DND-41 (cell line): ENCODE measurements at regions not wholly inside any gene's neighbourhood (a gene's known extent, or its start where the extent isn't known, plus 50 kb on each side); places are given as distances from the start of the nearest gene placed in this dataset.

Experiments used
- CTCF ChIP-seq: IDR thresholded peaks from 2 replicates; pipeline ENCODE4 v1.5.1; 2012; ENCODE audit warnings: borderline replicate concordance, low read length, moderate library complexity, mild to moderate bottlenecking; ENCODE audit not compliant: poor library complexity, severe bottlenecking; ENCODE audit errors: extremely low read depth
- EZH2 ChIP-seq: IDR thresholded peaks from 3 replicates; pipeline ENCODE4 v1.6.1; 2012; ENCODE audit warnings: borderline replicate concordance, low read depth, mild to moderate bottlenecking, moderate library complexity, low read length, inconsistent platforms; ENCODE audit not compliant: severe bottlenecking

DNA sequence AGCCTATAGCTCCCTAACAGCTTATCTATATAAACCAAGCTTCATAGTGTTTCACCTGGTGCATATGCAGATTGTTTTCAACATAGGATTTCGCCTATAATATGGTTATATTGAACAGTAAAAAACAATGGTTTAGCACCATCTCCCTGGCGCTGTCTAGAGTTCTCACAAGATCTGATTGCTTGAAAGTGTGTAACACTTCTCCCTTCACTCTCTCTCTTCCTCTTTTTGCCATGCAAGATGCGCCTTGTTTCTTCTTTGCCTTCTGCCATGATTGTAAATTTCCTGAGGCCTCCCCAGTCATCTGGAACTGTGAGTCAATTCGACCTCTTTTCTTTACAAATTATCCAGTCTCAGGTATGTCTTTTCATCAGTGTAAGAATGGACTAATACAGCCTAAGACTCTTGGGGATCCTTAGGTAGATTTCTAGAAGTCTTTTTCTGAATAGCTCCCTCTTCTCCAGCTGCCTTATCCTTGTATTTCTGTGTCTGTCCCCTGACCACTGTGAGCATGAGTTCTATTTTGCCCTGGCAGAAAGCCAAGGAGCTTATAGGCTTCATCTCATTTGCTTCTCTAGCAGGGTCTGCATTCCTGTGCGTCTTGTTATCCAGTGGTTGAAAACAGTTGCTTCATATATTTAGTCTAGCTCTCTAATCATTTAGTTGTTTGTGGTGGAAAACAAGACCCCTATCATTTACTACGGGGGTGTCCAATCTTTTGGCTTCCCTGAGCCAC lies 401.6 kb downstream of the GPD2 start:
- TF ChIP-seq CTCF, result no peak
- no peak for TF ChIP-seq EZH2
